ENCODE measurements at regions not wholly inside any gene's neighbourhood (a gene's known extent, or its start where the extent isn't known, plus 50 kb on each side); places are given as distances from the start of the nearest gene placed in this dataset.
"Not testable (repeated sequence)": the region's sequence is repeated elsewhere in the genome, so short reads cannot be mapped to it uniquely, and the experiment has no call there.

GRCh38 chr2:161480123-161480522, 64.0 kb downstream of the TBR1 start:
- no peak for DNase-seq (ENCODE audit: low spot score)

DNA sequence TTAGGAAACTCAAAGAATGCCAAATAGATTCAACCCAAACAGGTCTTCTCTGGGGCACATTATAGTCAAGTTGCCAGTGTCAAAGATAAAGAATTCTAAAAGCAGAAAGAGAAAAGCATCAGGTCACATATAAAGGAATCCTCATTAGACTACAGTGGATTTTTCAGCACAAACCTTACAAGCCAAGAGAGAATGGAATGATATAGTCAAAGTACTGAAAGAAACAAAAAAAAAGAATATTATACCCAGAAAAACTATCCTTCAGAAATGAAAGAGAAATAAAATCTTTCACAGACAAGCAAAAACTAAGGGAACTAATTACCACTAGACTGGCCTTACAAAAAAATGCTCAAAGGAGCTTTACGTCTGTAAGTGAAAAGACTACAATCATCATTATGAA, 65.5 kb downstream of the TBR1 start:
- no peak for DNase-seq (ENCODE audit: low spot score)

GRCh38 chr2:161484061-161484460, 68.0 kb downstream of the TBR1 start:
- no peak for DNase-seq (ENCODE audit: low spot score)

- no peak for DNase-seq (ENCODE audit: low spot score)
Measured at GRCh38 chr2:161486111-161486510, 70.0 kb downstream of the TBR1 start.

DNA sequence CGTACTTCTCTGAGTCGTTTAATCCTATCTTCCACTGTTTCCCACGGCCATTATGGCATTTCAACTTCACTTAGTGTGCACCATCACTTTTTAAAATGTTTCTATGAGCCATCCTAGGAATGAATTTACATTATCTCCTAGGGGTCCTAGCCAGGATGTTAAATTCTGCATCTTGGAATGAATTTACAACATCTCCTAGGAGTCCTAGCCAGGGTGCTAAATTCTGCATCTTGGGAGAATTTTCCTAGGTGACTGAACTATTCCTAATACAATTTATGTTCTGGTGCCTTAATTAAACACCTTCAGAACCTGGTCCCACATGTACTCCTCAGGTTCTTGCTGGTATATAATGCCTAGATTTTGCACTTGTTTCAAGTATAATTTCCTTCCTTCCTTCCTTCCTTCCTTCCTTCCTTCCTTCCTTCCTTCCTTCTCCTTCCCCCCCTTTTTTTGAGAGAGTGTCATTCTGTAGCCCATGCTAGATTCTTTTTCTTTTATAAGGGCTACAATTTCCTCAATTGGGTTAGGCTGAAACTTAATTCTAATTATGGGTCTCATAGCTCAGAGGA, 72.1 kb downstream of the TBR1 start:
- no peak for DNase-seq (ENCODE audit: low spot score)

DNA sequence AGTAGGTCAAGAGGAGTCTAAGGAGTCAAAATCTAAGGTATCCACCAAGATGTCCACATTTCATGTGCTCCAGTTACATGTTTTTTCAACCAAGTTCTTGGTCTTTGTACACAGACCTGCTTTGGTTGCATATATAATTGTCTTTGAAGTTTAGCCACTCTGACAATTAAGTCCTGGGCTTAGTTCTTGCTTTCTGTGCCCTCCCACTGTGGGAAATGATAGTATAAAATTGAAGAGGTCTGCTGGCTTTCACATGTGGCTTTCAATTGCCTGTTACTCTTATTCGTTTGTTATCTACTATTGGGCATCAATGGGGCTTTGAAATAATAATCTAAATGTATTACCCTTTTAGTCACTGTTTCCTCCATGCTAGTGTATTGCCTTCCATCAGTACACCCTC, 72.8 kb downstream of the TBR1 start:
- DNase-seq (ENCODE audit: low spot score), result no peak

DNA sequence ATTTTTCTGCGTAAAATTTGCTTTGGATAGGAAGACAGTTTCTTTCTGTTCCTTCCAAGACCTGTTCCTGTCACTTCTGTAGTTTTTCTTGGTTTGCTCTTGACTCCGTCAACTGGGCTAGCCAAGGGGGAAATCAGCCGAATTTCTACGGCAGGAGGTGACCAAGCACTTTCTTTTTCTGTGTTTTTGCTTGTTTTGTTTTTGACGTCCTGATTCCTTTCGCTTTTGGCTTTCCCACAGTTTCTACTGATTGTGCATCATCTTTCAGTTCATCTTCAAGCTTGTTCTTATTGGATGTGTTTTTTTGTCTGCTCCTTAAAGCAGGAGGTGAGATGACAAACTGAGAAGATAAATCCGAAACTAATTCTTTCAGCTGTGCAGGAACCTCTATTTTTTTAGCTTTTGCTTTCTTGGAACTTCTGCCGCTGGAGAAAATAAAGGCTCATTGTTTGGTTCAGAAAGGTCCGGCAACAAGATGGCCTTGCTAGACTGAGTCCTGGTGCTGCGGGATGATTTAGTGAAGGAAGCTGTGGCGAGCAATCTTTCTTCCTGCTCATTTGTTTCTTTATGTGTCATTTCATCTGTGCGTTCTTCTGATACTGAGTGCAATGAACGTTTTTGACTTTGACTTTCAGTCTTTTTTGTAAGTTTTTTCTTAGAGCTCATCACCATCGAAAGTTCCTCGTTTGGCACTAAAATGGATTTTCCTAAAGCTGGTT, 85.0 kb downstream of the TBR1 start:
- peak; percentile 3 for DNase-seq (ENCODE audit: low spot score)

DNA sequence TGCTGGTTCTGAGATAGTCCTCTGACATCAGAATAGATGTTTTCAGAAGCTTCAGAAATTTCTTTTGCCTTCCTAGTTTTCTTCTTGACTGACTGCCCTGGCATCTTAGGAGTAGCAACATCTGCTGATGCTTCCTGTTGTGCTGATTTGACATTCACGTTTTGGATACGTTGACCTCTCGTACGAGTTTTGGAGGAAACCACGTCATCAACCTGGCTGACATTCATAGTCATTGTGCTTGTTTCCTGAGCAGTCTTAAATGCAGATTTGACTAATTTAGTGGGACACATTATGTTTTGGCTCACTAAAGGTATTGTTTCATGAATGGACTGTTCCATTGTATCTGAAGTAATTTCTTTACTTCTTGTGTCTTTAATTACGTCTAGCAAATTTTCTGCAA, 86.2 kb downstream of the TBR1 start:
- not testable (repeated sequence) for DNase-seq (ENCODE audit: low spot score)

GRCh38 chr2:161504628-161505289, 88.7 kb downstream of the TBR1 start:
- DNase-seq (ENCODE audit: low spot score), result not testable (repeated sequence)

GRCh38 chr2:161505466-161505865, 89.4 kb downstream of the TBR1 start:
- DNase-seq (ENCODE audit: low spot score), result not testable (repeated sequence)

DNA sequence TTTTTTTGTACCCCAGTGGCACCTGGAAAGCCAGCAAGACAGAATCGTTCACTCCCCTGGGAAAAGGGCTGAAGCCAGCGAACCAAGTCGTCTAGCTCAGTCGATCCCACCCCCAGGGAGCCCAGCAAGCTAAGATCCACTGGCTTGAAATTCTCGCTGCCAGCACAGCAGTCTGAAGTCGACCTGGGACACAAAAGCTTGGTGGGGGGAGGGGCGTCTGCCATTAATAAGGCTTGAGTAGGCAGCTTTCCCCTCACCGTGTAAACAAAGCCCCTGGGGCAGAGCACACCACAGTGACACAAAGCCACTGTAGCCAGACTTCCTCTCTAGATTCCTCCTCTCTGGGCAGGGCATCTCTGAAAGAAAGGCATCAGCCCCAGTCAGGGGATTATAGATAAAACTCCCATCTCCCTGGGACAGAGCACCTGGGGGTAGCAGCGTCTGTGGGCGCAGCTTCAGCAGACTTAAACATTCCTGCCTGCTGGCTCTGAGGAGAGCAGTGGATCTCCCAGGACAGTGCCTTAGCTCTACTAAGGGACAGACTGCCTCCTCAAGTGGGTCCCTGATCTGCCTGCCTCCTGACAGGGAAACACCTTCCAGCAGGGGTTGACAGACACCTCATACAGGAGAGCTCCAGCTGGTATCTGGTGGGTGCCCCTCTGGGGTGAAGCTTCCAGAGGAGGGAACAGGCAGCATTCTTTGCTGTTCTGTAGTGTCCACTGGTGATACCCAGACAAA, 97.4 kb downstream of the TBR1 start:
- not testable (repeated sequence) for DNase-seq (ENCODE audit: low spot score)

GRCh38 chr2:161522796-161523195, 101.4 kb upstream of the SLC4A10 start:
- no peak for DNase-seq (ENCODE audit: low spot score)

DNA sequence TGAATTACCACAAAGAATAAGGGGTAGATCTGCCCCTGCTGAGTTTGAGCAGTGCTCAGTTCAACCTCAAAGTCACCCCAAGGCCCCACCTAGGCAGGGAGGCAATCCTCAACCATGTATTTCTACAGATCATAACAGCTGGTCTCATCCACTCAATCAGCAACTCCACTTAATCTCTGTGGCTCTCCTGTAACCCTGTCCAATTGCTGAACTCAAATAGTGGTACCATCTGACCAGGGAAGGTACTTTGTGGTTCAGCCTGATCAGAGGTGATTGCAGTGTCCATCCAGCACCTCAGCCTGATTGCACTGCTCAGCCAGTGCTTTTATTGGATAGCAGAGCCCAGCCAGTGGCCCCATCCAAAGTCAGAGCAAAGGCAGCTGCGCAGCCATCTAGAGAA, 91.0 kb upstream of the SLC4A10 start:
- DNase-seq (ENCODE audit: low spot score), result no peak

DNA sequence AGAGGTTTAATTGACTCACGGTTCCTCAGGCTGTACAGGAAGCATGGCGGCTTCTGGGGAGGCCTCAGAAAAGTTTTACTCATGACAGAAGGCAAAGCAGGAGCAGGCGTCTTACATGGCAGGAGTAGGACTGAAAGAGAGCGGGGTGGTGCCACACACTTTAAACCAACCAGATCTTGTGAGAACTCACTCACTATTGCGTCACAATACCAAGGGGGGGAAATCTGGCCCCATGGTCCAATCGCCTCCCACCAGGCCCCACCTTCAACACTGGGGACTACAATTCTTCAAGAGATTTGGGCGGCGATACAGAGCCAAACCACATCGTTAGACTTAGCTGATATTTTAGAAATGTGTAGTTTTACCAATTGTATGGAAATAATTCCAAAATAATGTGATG, 77.6 kb upstream of the SLC4A10 start:
- no peak for DNase-seq (ENCODE audit: low spot score)

DNA sequence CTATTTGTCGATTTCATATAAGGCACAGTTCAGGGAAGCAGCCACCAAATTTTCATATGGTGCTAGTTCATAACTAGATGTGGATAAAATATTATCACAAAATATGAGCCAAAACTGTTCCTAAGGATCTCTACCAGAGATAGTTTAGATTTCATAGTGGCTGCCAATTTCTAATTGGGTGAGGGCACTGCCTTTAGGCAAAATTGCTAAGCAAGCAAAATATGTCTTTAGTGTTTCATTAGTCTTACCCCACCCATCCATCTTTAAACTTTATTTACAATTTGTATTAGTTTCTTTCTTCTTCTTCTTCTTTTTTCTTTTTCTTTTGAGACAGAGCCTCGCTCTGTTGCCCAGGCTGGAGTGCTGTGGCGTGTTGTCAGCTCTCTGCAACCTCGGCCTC, 77.1 kb upstream of the SLC4A10 start:
- no peak for DNase-seq (ENCODE audit: low spot score)

- DNase-seq (ENCODE audit: low spot score), result no peak
Measured at GRCh38 chr2:161552015-161552414, 72.2 kb upstream of the SLC4A10 start.

- no peak for DNase-seq (ENCODE audit: low spot score)
Measured at GRCh38 chr2:161555826-161556225, 68.4 kb upstream of the SLC4A10 start.

DNA sequence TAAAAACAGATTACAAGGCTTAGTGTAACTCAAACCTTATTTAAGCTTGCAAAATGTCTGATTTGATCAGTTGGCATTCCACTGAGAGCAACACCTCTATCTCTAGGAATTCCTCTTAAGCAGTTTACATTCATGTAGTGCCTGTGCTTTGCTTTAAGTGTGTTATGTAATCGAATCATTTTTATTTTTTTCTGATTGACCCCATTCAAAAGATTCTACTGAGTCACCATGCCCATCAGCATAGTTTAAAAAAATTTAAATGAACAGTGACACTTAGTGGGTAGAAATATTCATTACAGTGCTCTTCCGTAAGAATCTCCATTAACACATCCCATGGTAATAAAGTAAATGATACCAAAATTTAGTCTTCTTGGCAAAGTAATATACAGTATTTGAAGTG, 67.8 kb upstream of the SLC4A10 start:
- DNase-seq (ENCODE audit: low spot score), result no peak

GRCh38 chr2:161557538-161557937, 66.7 kb upstream of the SLC4A10 start:
- no peak for DNase-seq (ENCODE audit: low spot score)

GRCh38 chr2:161564906-161565305, 59.3 kb upstream of the SLC4A10 start:
- DNase-seq (ENCODE audit: low spot score), result no peak

- no peak for DNase-seq (ENCODE audit: low spot score)
Measured at GRCh38 chr2:161569401-161569800, 54.8 kb upstream of the SLC4A10 start.

DNA sequence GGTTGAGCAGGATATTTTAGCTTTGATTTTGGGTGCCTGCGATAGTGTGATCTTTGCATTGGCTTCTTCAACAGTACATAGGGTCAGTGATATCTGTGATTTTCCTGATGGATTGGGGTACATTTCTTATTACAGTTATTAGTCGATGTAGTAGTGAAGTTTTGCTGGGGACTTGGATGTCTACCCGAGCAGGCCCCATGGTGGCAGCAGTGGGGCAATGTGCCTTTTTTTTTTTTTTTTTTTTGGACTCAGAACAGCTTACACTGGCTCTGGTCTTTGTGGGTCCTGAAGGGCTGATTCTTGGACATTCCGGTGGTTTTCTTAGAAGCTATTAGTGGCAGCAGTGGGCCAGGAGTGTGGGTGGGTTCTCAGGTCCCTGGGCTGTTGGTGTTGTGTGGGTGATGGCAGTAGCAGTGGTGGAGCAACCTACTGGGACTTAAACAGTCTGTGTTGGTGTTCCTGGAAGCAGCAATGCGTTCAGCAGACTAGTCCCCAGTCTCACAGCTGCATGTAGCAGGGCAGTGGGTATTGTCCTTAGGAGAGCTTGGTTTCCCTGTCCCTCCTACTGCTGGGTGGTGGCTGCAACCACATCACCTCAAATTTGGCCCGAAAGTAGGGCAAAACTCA, 53.7 kb upstream of the SLC4A10 start:
- DNase-seq (ENCODE audit: low spot score), result no peak

All from pons (tissue), 1 donor.